CD4-positive, alpha-beta memory T cell (primary cell): ENCODE measurements at regions not wholly inside any gene's neighbourhood (a gene's known extent, or its start where the extent isn't known, plus 50 kb on each side); places are given as distances from the start of the nearest gene placed in this dataset.

ENCODE experiments used
- CTCF ChIA-PET: fragments of 350-600 bp; sonication (Branson Sonifier 250); formaldehyde crosslinking; loops from one replicate; lab custom pipeline; 2021; ENCODE audit warnings: inconsistent platforms; ENCODE audit not compliant: partially characterized antibody; lab: Charles Lee
- POLR2A ChIA-PET: fragments of 350-600 bp; sonication (Branson Sonifier 250); formaldehyde crosslinking; loops from one replicate; lab custom pipeline; 2021; ENCODE audit not compliant: partially characterized antibody; lab: Charles Lee
- DNase-seq, 5 donors: peaks; one replicate each; pipeline versions ENCODE4 v3.0.0 to v3.0.0-alpha.2; 2020 to 2022; ENCODE audit warnings: mixed read lengths in 1 of 5
- H3K27ac ChIP-seq: one replicate; pipeline ENCODE4 v1.7.0; 2013; ENCODE audit warnings: low read depth, low read length
- H3K27me3 ChIP-seq: 2 replicates; pipeline ENCODE4 v1.7.0; 2013; ENCODE audit warnings: mild to moderate bottlenecking, low read length, moderate library complexity; ENCODE audit not compliant: insufficient read depth
- H3K36me3 ChIP-seq: 2 replicates; pipeline ENCODE4 v1.7.0; 2013; ENCODE audit warnings: mild to moderate bottlenecking, low read length, moderate library complexity; ENCODE audit not compliant: insufficient read depth
- H3K4me1 ChIP-seq: 2 replicates; pipeline ENCODE4 v1.7.0; 2013; ENCODE audit warnings: mild to moderate bottlenecking, low read length, moderate library complexity; ENCODE audit not compliant: insufficient read depth
- H3K4me3 ChIP-seq, 2 donors: one replicate each; pipeline ENCODE4 v1.7.0; 2013; ENCODE audit warnings: low read length in 2 of 2, mild to moderate bottlenecking in 1 of 2
- H3K9me3 ChIP-seq, 2 donors: one replicate each; pipeline ENCODE4 v1.7.0; 2013; ENCODE audit warnings: low read length in 2 of 2, control low read depth in 1 of 2; ENCODE audit not compliant: control insufficient read depth in 1 of 2
- H3K27ac Mint-ChIP-seq, 7 donors: one replicate each; pipeline ENCODE4 v1.8.0; 2020 to 2021; ENCODE audit warnings: mixed read lengths in 7 of 7, mild to moderate bottlenecking in 6 of 7, inconsistent platforms in 3 of 7, moderate library complexity in 3 of 7
- H3K27me3 Mint-ChIP-seq, 2 donors: one replicate each; pipeline ENCODE4 v1.8.0; 2020 to 2021; ENCODE audit warnings: mixed read lengths in 2 of 2
- H3K36me3 Mint-ChIP-seq, 2 donors: one replicate each; pipeline ENCODE4 v1.8.0; 2020 to 2021; ENCODE audit warnings: mixed read lengths in 2 of 2, inconsistent platforms in 1 of 2, mild to moderate bottlenecking in 1 of 2
- H3K4me1 Mint-ChIP-seq, 4 donors: one replicate each; pipeline ENCODE4 v1.8.0; 2020 to 2021; ENCODE audit warnings: mixed read lengths in 4 of 4, mild to moderate bottlenecking in 1 of 4
- H3K4me3 Mint-ChIP-seq, 8 donors: one replicate each; pipeline ENCODE4 v1.8.0; 2020 to 2021; ENCODE audit warnings: mixed read lengths in 8 of 8, mild to moderate bottlenecking in 7 of 8, moderate library complexity in 6 of 8, inconsistent platforms in 3 of 8
- H3K9me3 Mint-ChIP-seq, 8 donors: one replicate each; pipeline ENCODE4 v1.8.0; 2020 to 2021; ENCODE audit warnings: mixed read lengths in 8 of 8, mild to moderate bottlenecking in 5 of 8, inconsistent platforms in 3 of 8, moderate library complexity in 1 of 8
- intact Hi-C: fragments of 100-400 bp; cut with micrococcal nuclease; formaldehyde crosslinking; loops from one replicate; pipeline ENCODE4 v1.15.1; 2023

DNA sequence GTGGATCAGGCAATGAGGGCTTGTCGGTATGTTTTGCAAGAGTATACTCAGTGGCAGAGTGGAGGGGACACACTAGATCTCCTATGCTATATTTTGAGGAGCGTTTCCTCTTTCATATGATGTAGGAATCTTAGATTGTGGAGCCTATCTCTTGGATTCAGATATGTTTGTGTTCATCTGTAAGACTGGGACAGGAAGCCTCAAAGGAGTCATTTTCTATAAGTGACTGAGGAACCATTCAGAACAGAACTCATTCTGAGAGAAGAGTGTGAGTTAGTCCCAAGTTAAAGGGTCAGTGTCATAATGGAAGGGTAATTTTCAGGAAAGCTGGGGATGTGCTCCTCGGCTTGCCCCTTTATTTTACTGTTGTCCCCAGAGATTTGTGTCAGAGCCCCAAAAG lies 107.7 kb downstream of the PTGS2 start:
- no peak for DNase-seq
- H3K27me3 Mint-ChIP-seq: peaks cover 1 to 2% of the 10 kb centered on the region in 2 donors
- intact Hi-C loops: no loop called here

DNA sequence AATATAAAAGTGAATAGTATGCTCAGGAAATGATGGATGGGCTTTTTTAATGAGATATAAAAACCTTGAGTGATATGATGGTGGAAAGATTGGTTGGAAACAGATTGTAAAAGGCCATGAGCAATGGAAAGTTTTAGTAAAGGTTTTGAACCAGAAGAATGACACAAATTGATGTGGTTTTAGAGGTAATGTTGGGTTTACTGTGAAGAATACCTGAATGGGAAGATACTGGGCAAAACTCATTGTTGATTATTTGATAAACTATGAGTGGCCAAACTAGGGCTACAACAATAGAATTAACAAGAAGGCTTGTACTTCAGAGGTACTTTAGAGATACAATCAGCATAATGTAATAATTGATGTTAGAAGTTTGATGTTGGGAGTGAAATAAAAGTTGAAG lies 108.5 kb downstream of the PTGS2 start:
- intact Hi-C loops: no loop called here
- no peak overlapping the region for H3K27ac ChIP-seq
- POLR2A ChIA-PET: no interaction called here
- Mint-ChIP-seq H3K36me3 (no peaks in the 10 kb centered on the region), H3K27ac (no peak overlapping the region), H3K9me3 (no peaks in the 10 kb centered on the region), H3K4me3 (no peak overlapping the region), H3K27me3 (peaks cover 1 to 2% of the 10 kb centered on the region in 2 donors), H3K4me1 (no peaks in the 10 kb centered on the region)
- H3K36me3 ChIP-seq: no peaks in the 10 kb centered on the region
- no peaks in the 10 kb centered on the region for H3K27me3 ChIP-seq
- CTCF ChIA-PET: no interaction called here
- H3K4me3 ChIP-seq: no peak overlapping the region
- no peak for DNase-seq
- no peaks in the 10 kb centered on the region for H3K4me1 ChIP-seq
- no peaks in the 10 kb centered on the region for H3K9me3 ChIP-seq

More for the DNA sequence above, 107.7 kb downstream of the PTGS2 start:
- CTCF ChIA-PET: no interaction called here
- H3K9me3 Mint-ChIP-seq: no peaks in the 10 kb centered on the region
- Histone ChIP-seq H3K27ac (no peak overlapping the region), H3K9me3 (no peaks in the 10 kb centered on the region), H3K27me3 (no peaks in the 10 kb centered on the region), H3K36me3 (no peaks in the 10 kb centered on the region), H3K4me3 (no peak overlapping the region), H3K4me1 (no peaks in the 10 kb centered on the region)
- H3K27ac Mint-ChIP-seq: no peak overlapping the region
- no peaks in the 10 kb centered on the region for H3K36me3 Mint-ChIP-seq
- POLR2A ChIA-PET: no interaction called here
- H3K4me1 Mint-ChIP-seq: no peaks in the 10 kb centered on the region
- H3K4me3 Mint-ChIP-seq: no peak overlapping the region

DNA sequence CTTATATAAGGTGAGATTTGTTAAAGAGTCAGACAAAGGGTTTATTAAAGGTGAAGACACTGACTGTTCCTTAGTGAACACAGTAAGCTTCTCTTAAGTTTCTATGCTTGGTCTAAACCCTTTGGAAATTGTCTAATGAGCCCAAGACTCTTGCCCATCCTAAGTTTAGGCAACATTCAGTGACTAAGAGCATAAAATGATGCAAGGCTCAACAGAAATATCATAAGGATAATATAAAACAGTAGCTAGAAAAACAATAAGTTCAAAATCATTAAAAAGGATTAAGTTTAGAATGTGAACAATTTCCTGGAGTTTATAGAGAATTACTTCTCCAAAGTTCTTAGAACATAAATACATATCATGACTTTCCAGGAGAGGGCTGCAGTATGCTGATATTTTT lies 108.9 kb upstream of the PDC start:
- intact Hi-C loops: no loop called here
- no peaks in the 10 kb centered on the region for H3K4me1 ChIP-seq
- CTCF ChIA-PET: no interaction called here
- H3K36me3 ChIP-seq: no peaks in the 10 kb centered on the region
- no peak for DNase-seq
- Mint-ChIP-seq H3K27ac (no peak overlapping the region), H3K4me3 (no peak overlapping the region), H3K36me3 (no peaks in the 10 kb centered on the region), H3K27me3 (peaks cover 1 to 2% of the 10 kb centered on the region in 2 donors), H3K9me3 (no peaks in the 10 kb centered on the region), H3K4me1 (no peaks in the 10 kb centered on the region)
- no peak overlapping the region for H3K27ac ChIP-seq
- H3K4me3 ChIP-seq: no peak overlapping the region
- no peaks in the 10 kb centered on the region for H3K27me3 ChIP-seq
- POLR2A ChIA-PET: no interaction called here
- no peaks in the 10 kb centered on the region for H3K9me3 ChIP-seq

DNA sequence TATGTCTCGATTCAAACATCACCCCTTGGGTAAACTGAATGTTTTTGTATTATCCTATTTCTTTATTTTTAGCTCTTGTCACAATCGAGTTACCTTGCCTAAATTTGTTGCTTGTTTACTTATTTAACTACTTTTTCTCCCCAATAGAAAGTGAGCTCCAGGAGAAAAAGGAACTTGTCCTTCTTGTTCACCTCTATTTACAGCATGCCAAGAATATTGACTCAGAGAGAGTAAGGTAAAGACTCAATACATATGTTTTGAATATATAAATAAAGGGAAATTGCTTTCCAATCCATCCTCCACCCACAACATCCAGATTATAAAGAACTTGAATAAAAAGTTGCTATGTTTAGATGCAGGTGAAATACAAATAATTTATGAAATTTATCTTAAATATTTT lies 107.3 kb upstream of the PDC start:
- H3K9me3 Mint-ChIP-seq: no peaks in the 10 kb centered on the region
- no peak overlapping the region for H3K4me3 ChIP-seq
- ChIA-PET CTCF (no interaction called here), POLR2A (no interaction called here)
- H3K4me1 ChIP-seq: no peaks in the 10 kb centered on the region
- no peak overlapping the region for H3K27ac Mint-ChIP-seq
- H3K36me3 Mint-ChIP-seq: no peaks in the 10 kb centered on the region
- H3K27me3 ChIP-seq: no peaks in the 10 kb centered on the region
- H3K9me3 ChIP-seq: no peaks in the 10 kb centered on the region
- no peak overlapping the region for H3K4me3 Mint-ChIP-seq
- no peak overlapping the region for H3K27ac ChIP-seq
- no peak for DNase-seq
- H3K4me1 Mint-ChIP-seq: no peaks in the 10 kb centered on the region
- H3K27me3 Mint-ChIP-seq: peaks cover 1 to 2% of the 10 kb centered on the region in 2 donors
- H3K36me3 ChIP-seq: no peaks in the 10 kb centered on the region
- intact Hi-C loops: no loop called here

DNA sequence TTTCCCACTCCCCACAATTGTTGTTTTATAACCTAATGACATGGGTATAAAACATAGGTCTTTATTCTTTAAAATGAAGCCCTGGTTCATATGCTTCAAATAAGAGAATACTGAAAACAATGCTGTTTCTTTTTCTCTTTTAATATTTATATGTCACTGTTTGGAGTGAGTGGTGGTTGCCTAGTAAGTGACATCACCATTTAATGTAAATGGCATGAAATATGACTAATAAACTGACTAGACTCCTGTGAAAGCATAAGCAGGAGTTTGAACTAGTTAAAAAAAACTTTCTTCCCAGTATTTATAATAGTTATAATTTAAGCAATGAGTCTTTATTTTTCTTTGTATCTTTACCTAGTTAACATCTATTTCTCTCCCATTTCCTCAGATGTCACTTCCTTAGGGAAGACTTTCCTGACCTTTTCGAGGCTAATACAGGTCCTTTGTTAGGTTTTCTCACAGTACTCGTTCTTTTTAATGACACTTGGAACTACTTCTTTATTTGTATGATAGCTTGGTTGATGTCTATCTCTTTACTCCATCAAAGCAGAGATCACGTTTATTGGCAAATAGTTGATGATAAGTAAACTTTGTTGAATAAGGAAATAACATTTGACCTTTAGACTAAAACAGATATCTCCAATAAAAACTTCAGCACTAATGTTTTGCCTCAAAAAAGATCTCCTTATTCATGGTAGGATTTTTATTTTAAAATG lies 105.4 kb upstream of the PDC start:
- no peaks in the 10 kb centered on the region for H3K9me3 Mint-ChIP-seq
- H3K36me3 ChIP-seq: no peaks in the 10 kb centered on the region
- H3K36me3 Mint-ChIP-seq: no peaks in the 10 kb centered on the region
- intact Hi-C loops: no loop called here
- H3K27ac ChIP-seq: no peak overlapping the region
- ChIA-PET POLR2A (no interaction called here), CTCF (no interaction called here)
- H3K4me1 Mint-ChIP-seq: no peaks in the 10 kb centered on the region
- no peaks in the 10 kb centered on the region for H3K9me3 ChIP-seq
- peaks cover 1 to 2% of the 10 kb centered on the region in 2 donors for H3K27me3 Mint-ChIP-seq
- no peak overlapping the region for H3K4me3 Mint-ChIP-seq
- H3K27me3 ChIP-seq: no peaks in the 10 kb centered on the region
- H3K27ac Mint-ChIP-seq: no peak overlapping the region
- H3K4me3 ChIP-seq: no peak overlapping the region
- H3K4me1 ChIP-seq: no peaks in the 10 kb centered on the region
- DNase-seq: no peak

DNA sequence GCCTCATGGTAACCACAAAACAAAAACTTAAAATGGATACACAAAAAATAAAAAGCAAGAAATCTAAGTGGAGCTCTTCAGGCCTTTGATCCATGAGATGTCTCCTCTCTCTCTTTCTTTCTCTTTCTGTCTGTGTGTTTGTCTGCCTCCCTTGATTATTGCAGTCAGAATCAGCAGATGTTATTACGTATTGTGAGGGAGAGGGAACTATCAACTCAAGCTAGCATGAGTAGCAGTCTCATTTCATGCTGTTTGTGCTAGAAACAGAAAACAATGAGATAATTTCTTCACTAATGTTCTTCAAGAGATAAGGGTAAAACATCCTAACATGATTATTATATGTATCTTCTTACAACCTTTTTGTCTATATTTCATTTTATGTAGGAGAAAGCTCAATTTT lies 103.7 kb upstream of the PDC start:
- CTCF ChIA-PET: no interaction called here
- no peaks in the 10 kb centered on the region for H3K9me3 Mint-ChIP-seq
- H3K4me3 Mint-ChIP-seq: no peak overlapping the region
- no peaks in the 10 kb centered on the region for H3K4me1 Mint-ChIP-seq
- H3K36me3 Mint-ChIP-seq: no peaks in the 10 kb centered on the region
- no peaks in the 10 kb centered on the region for H3K27me3 Mint-ChIP-seq
- H3K4me1 ChIP-seq: no peaks in the 10 kb centered on the region
- DNase-seq: no peak
- no peaks in the 10 kb centered on the region for H3K9me3 ChIP-seq
- POLR2A ChIA-PET: no interaction called here
- no peaks in the 10 kb centered on the region for H3K36me3 ChIP-seq
- no peak overlapping the region for H3K4me3 ChIP-seq
- H3K27me3 ChIP-seq: no peaks in the 10 kb centered on the region
- no peak overlapping the region for H3K27ac Mint-ChIP-seq
- intact Hi-C loops: no loop called here
- H3K27ac ChIP-seq: no peak overlapping the region

DNA sequence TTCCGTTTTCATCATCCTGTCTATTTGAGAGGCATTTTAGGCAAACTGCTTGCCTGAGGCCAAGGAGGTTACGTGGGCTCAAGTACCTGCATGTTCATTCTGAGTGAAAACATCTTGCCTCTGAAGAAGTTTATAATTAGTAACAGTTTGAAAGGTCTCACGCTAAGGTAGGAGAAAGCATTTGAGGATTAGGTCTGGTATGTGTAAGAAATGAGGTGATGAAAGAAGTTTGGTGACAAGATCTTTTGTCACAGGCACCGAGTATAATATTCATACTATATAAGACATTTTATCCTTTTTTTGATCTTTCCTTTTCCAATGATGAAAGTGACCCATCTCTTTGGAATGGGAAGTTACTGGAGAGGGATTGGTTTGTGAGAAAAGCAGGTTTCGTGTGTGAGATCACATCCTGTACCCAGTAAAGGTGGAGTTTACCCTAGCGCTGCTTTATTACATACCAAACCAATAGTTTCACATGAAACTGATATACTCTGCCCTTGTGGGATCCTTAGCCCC lies 98.7 kb upstream of the PDC start:
- H3K27me3 Mint-ChIP-seq: peaks cover 0 to 1% of the 10 kb centered on the region in 2 donors
- no peaks in the 10 kb centered on the region for H3K4me1 Mint-ChIP-seq
- CTCF ChIA-PET: no interaction called here
- no peak overlapping the region for H3K27ac ChIP-seq
- no peak overlapping the region for H3K27ac Mint-ChIP-seq
- no peak for DNase-seq
- H3K4me3 ChIP-seq: no peak overlapping the region
- no peaks in the 10 kb centered on the region for H3K27me3 ChIP-seq
- H3K36me3 Mint-ChIP-seq: no peaks in the 10 kb centered on the region
- H3K36me3 ChIP-seq: no peaks in the 10 kb centered on the region
- no peak overlapping the region for H3K4me3 Mint-ChIP-seq
- POLR2A ChIA-PET: no interaction called here
- no peaks in the 10 kb centered on the region for H3K4me1 ChIP-seq
- intact Hi-C loops: no loop called here
- H3K9me3 ChIP-seq: no peaks in the 10 kb centered on the region
- no peaks in the 10 kb centered on the region for H3K9me3 Mint-ChIP-seq
